Epidermal melanocyte (primary cell): ENCODE measurements at regions not wholly inside any gene's neighbourhood (a gene's known extent, or its start where the extent isn't known, plus 50 kb on each side); places are given as distances from the start of the nearest gene placed in this dataset.

Experiments
- DNase-seq: peaks from one replicate; pipeline ENCODE4 v3.0.0; 2011; ENCODE audit warnings: low spot score; ENCODE audit not compliant: insufficient read length

DNA sequence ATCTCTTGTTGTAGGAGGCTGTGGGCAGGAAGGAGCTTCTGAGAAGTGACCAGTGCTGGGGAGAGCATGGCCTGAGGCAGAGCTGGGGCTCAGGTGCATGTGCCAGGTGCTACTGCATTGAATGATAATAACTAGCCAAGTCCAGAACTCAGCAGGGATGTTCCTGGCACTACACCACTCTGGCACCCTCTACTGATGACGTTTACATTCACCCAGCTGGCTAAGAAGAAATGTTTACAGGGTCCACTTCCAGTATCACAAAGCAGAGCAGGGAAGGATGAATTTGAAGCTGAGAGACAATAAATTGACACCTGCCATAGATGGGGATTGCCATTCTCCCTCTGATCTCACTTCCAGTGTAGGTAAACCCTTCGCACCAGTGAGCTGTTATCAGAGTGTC is 411.8 kb downstream of the SETD4 start:
- no peak for DNase-seq

DNA sequence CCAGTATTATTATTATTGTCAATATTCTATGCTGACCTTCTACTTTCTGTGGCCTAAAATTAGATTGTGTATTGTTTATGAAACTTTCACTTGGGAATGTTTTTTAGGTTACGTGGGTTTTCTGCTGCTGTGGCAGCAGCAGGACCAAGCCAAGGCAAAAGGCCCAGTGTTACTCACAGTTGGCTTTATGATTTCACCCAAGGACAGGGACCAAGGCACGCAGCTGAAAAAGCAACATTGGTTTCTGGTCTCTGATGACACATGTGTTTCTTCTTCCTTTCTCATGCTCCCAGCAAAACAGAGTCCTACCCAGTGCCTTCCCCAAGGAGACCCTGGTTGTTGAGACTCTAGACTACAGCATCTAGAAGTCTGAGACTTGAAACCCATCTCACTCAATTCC is 413.7 kb downstream of the SETD4 start:
- DNase-seq = no peak

DNA sequence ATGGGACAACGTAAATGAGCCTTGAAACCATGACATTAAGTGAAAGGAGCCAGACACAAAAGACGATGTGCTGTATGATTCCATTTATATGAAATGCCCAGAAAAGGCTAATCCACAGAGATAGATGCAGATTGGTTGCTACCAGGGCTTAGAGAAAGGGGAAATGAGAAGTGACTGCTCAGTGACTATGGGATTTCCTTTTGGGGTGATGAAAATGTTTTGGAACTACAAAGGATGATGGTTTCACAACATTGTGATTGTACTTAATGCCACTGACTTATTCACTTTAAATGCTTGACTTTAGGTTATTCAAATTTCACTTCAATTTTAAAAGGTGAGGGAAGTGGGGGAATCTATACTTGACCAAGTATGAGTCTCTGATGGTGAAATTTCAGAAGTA is 414.3 kb downstream of the SETD4 start:
- no peak for DNase-seq

DNA sequence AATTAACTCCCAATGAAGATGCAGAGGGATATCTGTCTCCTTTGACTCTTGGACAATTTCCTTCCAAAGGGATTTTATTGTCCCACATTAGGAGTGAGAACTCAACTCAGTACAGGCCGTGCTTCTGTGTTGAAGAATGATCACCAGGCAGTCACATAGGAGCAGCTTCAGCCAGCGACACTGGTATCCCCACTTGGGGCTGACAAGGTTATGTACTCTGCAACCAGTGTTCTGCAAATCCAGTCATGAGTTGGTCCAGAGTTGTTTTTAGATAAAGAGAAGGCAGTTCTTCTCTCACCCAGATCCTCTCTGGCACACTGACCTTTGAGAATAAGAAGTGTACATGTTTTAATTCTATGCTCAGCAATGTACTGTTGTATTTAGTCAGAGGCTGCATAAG is 415.8 kb downstream of the SETD4 start:
- DNase-seq = no peak

GRCh38 chr21:35643176-35643575 is 417.1 kb downstream of the SETD4 start:
- DNase-seq = no peak

DNA sequence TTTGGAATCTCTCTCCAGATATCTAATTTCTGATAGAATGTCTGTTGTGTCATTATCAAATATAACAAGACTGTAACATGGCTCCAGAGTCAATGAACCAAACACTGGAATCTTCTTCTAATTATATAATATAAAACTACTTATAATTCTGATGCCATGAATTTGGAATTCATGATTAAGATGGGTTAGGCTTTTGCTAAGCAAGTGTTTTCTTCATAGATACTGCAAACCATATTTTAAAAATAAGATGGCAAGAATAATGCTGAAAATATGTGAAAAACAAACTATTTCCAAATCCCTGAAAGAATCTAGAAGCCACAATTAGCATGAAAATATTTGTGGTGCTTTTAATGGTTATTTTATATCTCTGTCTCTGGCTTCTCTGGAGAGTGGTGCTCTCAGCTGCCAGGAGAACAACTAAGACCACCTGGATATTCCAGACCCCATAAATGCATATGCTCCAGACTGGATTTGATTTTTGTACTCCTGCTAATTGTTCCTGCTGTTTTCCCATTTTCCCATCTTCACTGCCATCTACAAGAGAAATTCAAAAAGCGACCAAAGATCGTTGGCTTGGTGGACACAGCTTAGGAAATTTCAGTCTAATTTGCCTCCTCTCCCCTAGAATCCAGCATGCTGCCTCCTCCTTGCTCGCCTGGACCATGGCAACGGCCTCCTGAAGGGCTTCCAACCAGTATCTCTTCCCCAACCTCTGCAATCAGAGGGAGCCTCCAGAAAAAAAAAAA is 418.9 kb downstream of the SETD4 start:
- no peak for DNase-seq

GRCh38 chr21:35637431-35637830 is 422.9 kb downstream of the SETD4 start:
- DNase-seq = no peak

GRCh38 chr21:35635994-35636393 is 424.3 kb downstream of the SETD4 start:
- DNase-seq = no peak

DNA sequence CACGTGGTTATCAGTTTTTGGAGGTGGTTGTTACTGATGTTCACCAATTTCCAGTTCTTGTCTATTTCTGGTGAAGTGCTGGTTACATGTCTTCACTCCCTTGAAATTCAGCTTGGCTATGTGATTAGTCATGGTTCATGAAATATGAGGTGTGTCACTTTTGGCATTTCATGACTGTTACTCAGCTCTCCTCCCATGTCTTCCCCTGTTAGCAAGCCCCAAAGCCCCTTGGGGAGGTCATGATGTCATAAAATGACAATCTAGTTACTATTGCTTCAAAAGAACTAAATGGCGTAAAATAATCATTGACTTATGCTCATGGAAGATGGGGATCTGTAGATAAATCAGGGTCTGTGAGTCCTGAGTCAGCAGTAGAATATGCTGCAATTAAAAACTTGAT is 425.1 kb downstream of the SETD4 start:
- DNase-seq = no peak

DNA sequence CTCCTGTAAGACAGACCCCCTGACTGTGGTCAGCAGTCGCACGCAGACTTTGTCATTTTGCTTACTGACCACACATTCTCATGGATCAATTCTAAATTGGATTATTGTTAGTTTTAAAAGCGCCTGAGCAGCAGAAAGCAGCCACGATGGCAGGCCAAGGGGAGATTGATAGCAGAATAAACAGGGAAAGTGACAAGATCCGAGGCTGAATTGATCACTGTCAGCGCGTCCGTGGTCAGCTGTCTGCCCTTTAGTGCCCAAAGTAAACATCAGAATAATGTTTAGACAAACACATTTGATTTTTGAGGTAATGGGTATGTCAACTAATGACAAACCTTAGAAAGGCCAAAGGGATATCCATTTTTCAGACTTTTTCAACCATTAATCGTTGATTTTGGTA is 426.8 kb downstream of the SETD4 start:
- DNase-seq = no peak

GRCh38 chr21:35632711-35633110 is 427.6 kb downstream of the SETD4 start:
- no peak for DNase-seq

- DNase-seq = no peak
These were observed 432.0 kb downstream of the SETD4 start for GRCh38 chr21:35628316-35628715.

DNA sequence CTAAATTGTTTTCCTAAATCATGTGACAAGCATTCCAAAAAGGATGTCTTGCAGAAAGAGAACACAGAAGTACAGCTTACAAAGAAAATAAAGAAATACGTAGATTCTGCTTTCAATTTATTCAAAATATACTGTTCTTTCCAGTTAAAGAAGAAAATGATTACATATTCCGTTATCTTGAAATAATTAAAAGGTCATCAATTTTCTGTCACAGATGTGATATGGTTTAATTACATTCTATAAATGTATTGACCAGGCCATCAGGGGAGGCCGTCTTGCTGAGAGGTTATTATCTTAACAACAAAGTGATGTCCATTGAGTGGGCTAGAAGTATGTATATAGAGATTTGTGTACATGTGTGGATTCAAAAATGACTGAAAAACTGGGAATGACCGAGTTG is 432.9 kb downstream of the SETD4 start:
- no peak for DNase-seq

- DNase-seq = no peak
These were observed 434.8 kb downstream of the SETD4 start for GRCh38 chr21:35625576-35625975.

- DNase-seq = no peak
These were observed 435.4 kb downstream of the SETD4 start for GRCh38 chr21:35624901-35625300.

DNA sequence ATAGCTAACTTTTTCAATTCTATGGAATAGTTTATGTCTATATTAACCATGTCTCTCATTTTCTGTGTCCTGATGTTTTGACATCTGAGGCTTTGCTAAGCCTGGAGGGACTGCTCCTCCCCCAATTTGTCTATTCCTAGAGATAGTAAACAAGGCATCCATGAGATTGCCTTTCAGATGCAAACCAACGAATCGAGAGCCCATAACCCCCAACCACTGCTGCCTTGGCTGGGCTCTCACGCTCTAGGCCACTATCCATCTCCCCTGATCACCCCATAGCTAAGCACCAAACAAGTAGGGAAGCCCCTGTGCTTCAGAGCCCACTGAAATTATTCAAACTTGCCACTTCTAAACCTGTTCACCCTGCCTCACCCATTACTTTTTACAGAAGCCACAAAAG is 437.7 kb downstream of the SETD4 start:
- DNase-seq = no peak

DNA sequence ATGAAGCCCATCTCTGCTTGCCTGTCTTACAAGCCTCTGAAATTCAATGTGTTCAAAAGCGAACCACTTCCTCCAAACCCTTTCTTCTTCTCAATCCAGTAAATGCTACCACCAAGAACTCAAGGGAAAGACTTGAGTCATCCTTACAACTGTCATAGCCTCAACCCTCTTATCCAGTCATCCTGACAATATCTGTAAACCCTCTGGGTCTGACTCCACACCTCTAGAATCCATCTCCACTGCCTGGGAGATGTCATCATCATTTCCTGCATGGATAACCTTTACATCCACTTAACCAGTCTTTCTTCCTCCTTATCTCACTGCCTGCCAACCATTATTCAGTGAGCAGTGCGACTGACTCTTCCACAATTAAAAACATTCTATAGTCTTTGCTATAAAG is 441.1 kb downstream of the SETD4 start:
- no peak for DNase-seq

DNA sequence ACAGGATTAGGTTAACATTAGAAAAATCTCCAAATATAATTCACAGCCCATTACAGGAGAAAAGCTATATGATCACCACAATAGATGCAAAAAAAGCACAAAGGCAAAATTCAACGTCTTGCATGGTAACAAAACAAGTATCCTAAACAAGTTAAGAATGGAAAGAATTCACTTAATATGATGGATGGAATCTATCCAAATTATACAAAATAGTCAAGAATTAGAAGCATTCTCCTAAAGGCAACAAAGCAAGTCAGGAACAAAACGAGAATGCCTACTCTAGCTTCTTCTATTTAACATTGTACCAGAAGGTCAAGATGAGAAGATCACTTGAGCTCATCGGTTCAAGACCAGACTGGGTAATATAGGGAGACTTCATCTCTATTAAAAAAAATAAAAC is 442.8 kb downstream of the SETD4 start:
- DNase-seq = no peak

GRCh38 chr21:35616090-35616489 is 444.2 kb downstream of the SETD4 start:
- DNase-seq = peak; percentile 46

- DNase-seq = no peak
These were observed 445.0 kb downstream of the SETD4 start for GRCh38 chr21:35615325-35615724.

GRCh38 chr21:35614396-35614921 is 445.9 kb downstream of the SETD4 start:
- DNase-seq = no peak

- DNase-seq = no peak
These were observed 448.6 kb downstream of the SETD4 start for GRCh38 chr21:35611708-35612132.

DNA sequence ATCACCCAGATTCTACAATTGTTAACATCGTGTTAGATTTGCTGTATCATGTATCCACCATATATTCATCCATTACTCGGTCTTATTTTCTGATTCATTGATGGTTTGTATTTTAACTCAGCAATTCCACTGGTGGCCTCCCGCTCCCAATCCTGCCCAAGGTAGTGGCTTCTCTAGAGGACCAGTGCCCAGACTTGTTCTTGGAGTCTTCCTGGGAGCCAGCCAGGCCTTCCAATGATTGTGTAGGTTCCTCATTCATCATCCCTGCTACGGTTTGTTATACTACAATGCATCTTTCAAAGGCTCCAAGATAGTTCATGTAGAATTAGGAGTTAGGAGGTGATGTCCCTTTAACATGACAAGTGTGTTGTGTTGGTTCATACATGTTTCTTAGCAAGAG is 451.1 kb downstream of the SETD4 start:
- no peak for DNase-seq

DNA sequence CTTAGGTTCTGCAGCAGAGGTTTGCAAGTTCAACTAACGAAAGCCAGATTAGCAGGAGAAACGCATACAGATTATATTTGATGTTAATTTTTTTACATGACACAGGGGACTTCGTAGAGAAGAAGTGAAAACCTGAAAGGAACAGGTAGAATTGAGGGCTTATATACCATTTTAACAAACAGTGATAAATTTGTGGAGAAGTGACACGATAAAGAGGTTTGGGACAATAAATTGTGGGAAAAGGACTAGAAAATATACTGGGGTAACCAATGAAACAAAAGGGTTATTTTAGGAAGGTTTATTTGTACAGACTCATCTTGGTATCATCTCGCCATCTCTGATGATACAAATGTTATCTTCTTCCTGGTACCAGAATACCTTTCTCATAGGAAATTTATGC is 452.9 kb downstream of the SETD4 start:
- no peak for DNase-seq
